PFSK-1 (cell line): ENCODE measurements at regions not wholly inside any gene's neighbourhood (a gene's known extent, or its start where the extent isn't known, plus 50 kb on each side); places are given as distances from the start of the nearest gene placed in this dataset.

Experiments used
- TAF1 ChIP-seq: IDR thresholded peaks from 2 replicates; pipeline ENCODE4 v1.6.1; 2012; ENCODE audit warnings: low read length, control low read depth, borderline replicate concordance; ENCODE audit not compliant: insufficient read depth
- TF ChIP-seq, protein P1 (sequence below), 2 experiments: IDR thresholded peaks; 2 replicates each; pipeline versions ENCODE4 v1.6.1 to v1.8.0; 2011 to 2012; ENCODE audit warnings: low read depth in 2 of 2, low read length in 2 of 2, control low read depth in 1 of 2, inconsistent platforms in 1 of 2, mild to moderate bottlenecking in 1 of 2, moderate library complexity in 1 of 2; ENCODE audit not compliant: insufficient read depth in 1 of 2

DNA sequence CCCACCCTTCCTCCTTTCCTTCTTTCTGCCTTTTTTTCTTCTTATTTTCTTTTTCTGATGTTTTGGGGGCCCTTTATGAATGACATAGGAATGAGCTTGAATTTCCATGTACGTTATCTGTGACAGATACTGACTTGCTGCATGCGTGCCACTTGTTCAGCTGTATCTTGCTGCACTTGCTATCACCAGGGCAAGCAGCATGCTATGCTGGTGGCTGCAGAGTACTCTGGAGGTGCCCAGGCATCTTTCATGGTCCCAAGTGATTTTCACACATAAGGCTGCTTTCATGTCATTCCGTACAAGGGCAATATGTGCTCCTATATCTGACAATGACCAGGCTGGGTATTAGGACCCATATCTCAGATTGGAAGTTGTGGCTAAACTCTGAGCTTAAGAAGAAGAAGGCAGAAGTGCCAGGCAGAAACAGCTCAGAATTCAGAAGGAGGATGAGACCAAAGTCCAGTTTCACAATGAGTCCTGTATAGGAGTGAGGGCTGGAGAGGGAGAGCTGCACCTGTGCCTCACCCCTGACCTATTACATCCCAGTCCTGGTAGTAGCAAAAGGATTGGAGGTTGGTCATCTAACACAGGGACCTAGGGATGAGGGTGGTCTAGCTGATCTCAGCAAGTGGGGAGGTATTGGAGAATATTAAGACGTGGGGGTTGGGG is 299.0 kb upstream of the DDHD1 start:
- TF ChIP-seq TAF1 = no peak
- TF ChIP-seq, protein P1, sequence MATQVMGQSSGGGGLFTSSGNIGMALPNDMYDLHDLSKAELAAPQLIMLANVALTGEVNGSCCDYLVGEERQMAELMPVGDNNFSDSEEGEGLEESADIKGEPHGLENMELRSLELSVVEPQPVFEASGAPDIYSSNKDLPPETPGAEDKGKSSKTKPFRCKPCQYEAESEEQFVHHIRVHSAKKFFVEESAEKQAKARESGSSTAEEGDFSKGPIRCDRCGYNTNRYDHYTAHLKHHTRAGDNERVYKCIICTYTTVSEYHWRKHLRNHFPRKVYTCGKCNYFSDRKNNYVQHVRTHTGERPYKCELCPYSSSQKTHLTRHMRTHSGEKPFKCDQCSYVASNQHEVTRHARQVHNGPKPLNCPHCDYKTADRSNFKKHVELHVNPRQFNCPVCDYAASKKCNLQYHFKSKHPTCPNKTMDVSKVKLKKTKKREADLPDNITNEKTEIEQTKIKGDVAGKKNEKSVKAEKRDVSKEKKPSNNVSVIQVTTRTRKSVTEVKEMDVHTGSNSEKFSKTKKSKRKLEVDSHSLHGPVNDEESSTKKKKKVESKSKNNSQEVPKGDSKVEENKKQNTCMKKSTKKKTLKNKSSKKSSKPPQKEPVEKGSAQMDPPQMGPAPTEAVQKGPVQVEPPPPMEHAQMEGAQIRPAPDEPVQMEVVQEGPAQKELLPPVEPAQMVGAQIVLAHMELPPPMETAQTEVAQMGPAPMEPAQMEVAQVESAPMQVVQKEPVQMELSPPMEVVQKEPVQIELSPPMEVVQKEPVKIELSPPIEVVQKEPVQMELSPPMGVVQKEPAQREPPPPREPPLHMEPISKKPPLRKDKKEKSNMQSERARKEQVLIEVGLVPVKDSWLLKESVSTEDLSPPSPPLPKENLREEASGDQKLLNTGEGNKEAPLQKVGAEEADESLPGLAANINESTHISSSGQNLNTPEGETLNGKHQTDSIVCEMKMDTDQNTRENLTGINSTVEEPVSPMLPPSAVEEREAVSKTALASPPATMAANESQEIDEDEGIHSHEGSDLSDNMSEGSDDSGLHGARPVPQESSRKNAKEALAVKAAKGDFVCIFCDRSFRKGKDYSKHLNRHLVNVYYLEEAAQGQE (IDR thresholded peaks at IDR 0.05; ENCODE audit: insufficient read depth in 1 of 2, low read depth in 2 of 2, low read length in 2 of 2) = no peak
